WTC11 (cell line): ENCODE measurements at regions not wholly inside any gene's neighbourhood (a gene's known extent, or its start where the extent isn't known, plus 50 kb on each side); places are given as distances from the start of the nearest gene placed in this dataset.

Source experiments
- ATAC-seq: fragments of 200-7000 bp; cut with Tn5 transposase; 2 replicates; pipeline ENCODE4 v1.10.0; 2021; ENCODE audit warnings: mild to moderate bottlenecking, moderate library complexity
- CTCF ChIA-PET: fragments of 300-600 bp; sonication (Branson Sonifier 250); formaldehyde crosslinking; loops from one replicate; lab custom pipeline; 2021; ENCODE audit warnings: antibody characterized with exemption; lab: Charles Lee
- POLR2A ChIA-PET: fragments of 350-600 bp; sonication (Branson Sonifier 250); formaldehyde crosslinking; loops from one replicate; lab custom pipeline; 2021; ENCODE audit warnings: antibody characterized with exemption; lab: Charles Lee
- DNase-seq: peaks from one replicate; pipeline ENCODE4 v3.0.0; 2021; ENCODE audit warnings: low spot score
- H3K27ac Mint-ChIP-seq: 2 replicates; pipeline ENCODE4 v1.8.0; 2021; ENCODE audit warnings: mixed read lengths
- H3K27me3 Mint-ChIP-seq: 2 replicates; pipeline ENCODE4 v1.8.0; 2021; ENCODE audit warnings: low read depth, mild to moderate bottlenecking, moderate library complexity, mixed read lengths
- H3K36me3 Mint-ChIP-seq: 2 replicates; pipeline ENCODE4 v1.8.0; 2021; ENCODE audit warnings: mixed read lengths
- H3K4me1 Mint-ChIP-seq: 2 replicates; pipeline ENCODE4 v1.8.0; 2022; ENCODE audit warnings: mixed read lengths
- H3K4me3 Mint-ChIP-seq: 2 replicates; pipeline ENCODE4 v1.8.0; 2021; ENCODE audit warnings: mild to moderate bottlenecking, moderate library complexity, mixed read lengths
- H3K9me3 Mint-ChIP-seq: 2 replicates; pipeline ENCODE4 v1.8.0; 2021; ENCODE audit warnings: mixed read lengths
- CBFB ChIP-seq: sonication (generic); formaldehyde crosslinking; IDR thresholded peaks from 2 replicates; pipeline ENCODE4 v1.8.1; 2022; ENCODE audit warnings: mild to moderate bottlenecking, low read depth, missing genetic modification reagents
- CREB1 ChIP-seq: sonication (generic); formaldehyde crosslinking; IDR thresholded peaks from 2 replicates; pipeline ENCODE4 v1.8.0; 2023; ENCODE audit warnings: mild to moderate bottlenecking, missing genetic modification reagents
- CTCF ChIP-seq: fragments of 200-600 bp; IDR thresholded peaks from 2 replicates; pipeline ENCODE4 v1.8.0; 2022; ENCODE audit warnings: antibody characterized with exemption
- ELF4 ChIP-seq: sonication (generic); formaldehyde crosslinking; IDR thresholded peaks from 2 replicates; pipeline ENCODE4 v1.8.1; 2022; ENCODE audit warnings: low read depth, mild to moderate bottlenecking, moderate library complexity, missing genetic modification reagents
- EMX1 ChIP-seq: fragments of 250-450 bp; sonication (Bioruptor Pico); IDR thresholded peaks from 2 replicates; pipeline ENCODE4 v1.8.0; 2021; ENCODE audit warnings: mild to moderate bottlenecking
- FOXP1 ChIP-seq: sonication (generic); formaldehyde crosslinking; IDR thresholded peaks from 2 replicates; pipeline ENCODE4 v1.8.0; 2022; ENCODE audit warnings: missing genetic modification reagents, mild to moderate bottlenecking, moderate library complexity, borderline replicate concordance
- GABPB1 ChIP-seq: sonication (generic); formaldehyde crosslinking; IDR thresholded peaks from 2 replicates; pipeline ENCODE4 v1.8.1; 2023; ENCODE audit warnings: mild to moderate bottlenecking, missing genetic modification reagents
- GRHL2 ChIP-seq: fragments of 250-450 bp; sonication (Bioruptor Pico); IDR thresholded peaks from 2 replicates; pipeline ENCODE4 v1.8.0; 2022; ENCODE audit warnings: mild to moderate bottlenecking, moderate library complexity; ENCODE audit not compliant: insufficient replicate concordance, severe bottlenecking
- GTF2I ChIP-seq: fragments of 250-450 bp; sonication (Bioruptor Pico); conservative IDR thresholded peaks from 2 replicates; pipeline ENCODE4 v1.4.0; 2021; ENCODE audit warnings: mild to moderate bottlenecking
- IRF1 ChIP-seq: sonication (generic); formaldehyde crosslinking; IDR thresholded peaks from 2 replicates; pipeline ENCODE4 v1.8.0; 2023; ENCODE audit warnings: missing genetic modification reagents
- MXD4 ChIP-seq: fragments of 250-450 bp; sonication (Bioruptor Pico); IDR thresholded peaks from 2 replicates; pipeline ENCODE4 v1.8.0; 2021; ENCODE audit warnings: mild to moderate bottlenecking, moderate library complexity, borderline replicate concordance
- NFYB ChIP-seq: sonication (generic); formaldehyde crosslinking; conservative IDR thresholded peaks from 2 replicates; pipeline ENCODE4 v1.8.0; 2022; ENCODE audit warnings: low read depth, missing genetic modification reagents
- RORB ChIP-seq: fragments of 250-450 bp; sonication (Bioruptor Pico); IDR thresholded peaks from 2 replicates; pipeline ENCODE4 v1.9.0; 2021; ENCODE audit warnings: mild to moderate bottlenecking
- SMAD4 ChIP-seq: sonication (generic); formaldehyde crosslinking; IDR thresholded peaks from 2 replicates; pipeline ENCODE4 v1.8.0; 2022; ENCODE audit warnings: mild to moderate bottlenecking, missing genetic modification reagents
- TCF7 ChIP-seq: sonication (generic); formaldehyde crosslinking; IDR thresholded peaks from 2 replicates; pipeline ENCODE4 v1.8.0; 2022; ENCODE audit warnings: mild to moderate bottlenecking, low read depth, missing genetic modification reagents, moderate library complexity
- ZBTB43 ChIP-seq: sonication (generic); formaldehyde crosslinking; IDR thresholded peaks from 2 replicates; pipeline ENCODE4 v1.8.1; 2023; ENCODE audit warnings: mild to moderate bottlenecking, missing genetic modification reagents
- ZNF138 ChIP-seq: sonication (generic); formaldehyde crosslinking; conservative IDR thresholded peaks from 2 replicates; pipeline ENCODE4 v1.8.1; 2022; ENCODE audit warnings: mild to moderate bottlenecking, moderate library complexity, missing genetic modification reagents
- ZNF263 ChIP-seq: sonication (generic); formaldehyde crosslinking; IDR thresholded peaks from 2 replicates; pipeline ENCODE4 v1.8.1; 2022; ENCODE audit warnings: low read depth, mild to moderate bottlenecking, moderate library complexity, missing genetic modification reagents
- ZNF281 ChIP-seq: sonication (generic); formaldehyde crosslinking; IDR thresholded peaks from 2 replicates; pipeline ENCODE4 v1.8.0; 2023; ENCODE audit warnings: mild to moderate bottlenecking, missing genetic modification reagents
- ZSCAN18 ChIP-seq: fragments of 250-450 bp; sonication (Bioruptor Pico); IDR thresholded peaks from 2 replicates; pipeline ENCODE4 v2.1.2; 2022; ENCODE audit warnings: mild to moderate bottlenecking, moderate library complexity
- TF ChIP-seq, protein P1 (sequence below): sonication (generic); formaldehyde crosslinking; IDR thresholded peaks from 2 replicates; pipeline ENCODE4 v1.8.1; 2023; ENCODE audit warnings: mild to moderate bottlenecking, missing genetic modification reagents, moderate library complexity
- TF ChIP-seq, protein P2 (sequence below): sonication (generic); formaldehyde crosslinking; IDR thresholded peaks from 2 replicates; pipeline ENCODE4 v1.8.0; 2022; ENCODE audit warnings: mild to moderate bottlenecking, missing genetic modification reagents

GRCh38 chr11:123330471-123330870, 99.6 kb upstream of the GRAMD1B start (continued):
- TF ChIP-seq ZSCAN18 (no peak), NFYB (no peak), EMX1 (CRISPR knock-in tag) (no peak), RORB (no peak), SMAD4 (CRISPR knock-in tag) (no peak), ELF4 (CRISPR knock-in tag) (no peak)

GRCh38 chr11:123330071-123330470, 100.0 kb upstream of the GRAMD1B start:
- peaks cover 22% of the 10 kb centered on the region for H3K9me3 Mint-ChIP-seq
- ChIA-PET CTCF (no interaction called here), POLR2A (no interaction called here)
- no peak overlapping the region for H3K4me3 Mint-ChIP-seq
- DNase-seq: no peak
- no peaks in the 10 kb centered on the region; the same call in 1 of the 2 replicates for H3K27me3 Mint-ChIP-seq
- TF ChIP-seq ZNF263 (CRISPR knock-in tag) (no peak), ZNF281 (CRISPR knock-in tag) (no peak)
- peaks cover 15% of the 10 kb centered on the region for H3K36me3 Mint-ChIP-seq
- H3K27ac Mint-ChIP-seq: no peak overlapping the region
- peaks cover 14% of the 10 kb centered on the region for H3K4me1 Mint-ChIP-seq
- no peak for ATAC-seq

- Mint-ChIP-seq H3K9me3 (peaks cover 11% of the 10 kb centered on the region), H3K4me1 (peaks cover 14% of the 10 kb centered on the region), H3K4me3 (no peak overlapping the region), H3K36me3 (peaks cover 6% of the 10 kb centered on the region; the same call in 1 of the 2 replicates), H3K27ac (no peak overlapping the region), H3K27me3 (no peaks in the 10 kb centered on the region)
- DNase-seq: no peak
- POLR2A ChIA-PET: no interaction called here
- CTCF ChIA-PET: interaction anchor here (0.9 kb wide), 1 partner anchor 79 kb away, joined by 3 read pairs; no protein-coding TSS in a partner anchor
- no peak; the same call in 1 of the 2 replicates for ATAC-seq
- TF ChIP-seq FOXP1 (CRISPR knock-in tag) (no peak), CREB1 (CRISPR knock-in tag) (no peak), IRF1 (CRISPR knock-in tag) (no peak), RORB (no peak)
Observed at GRCh38 chr11:123328281-123328867, 101.7 kb upstream of the GRAMD1B start.

DNA sequence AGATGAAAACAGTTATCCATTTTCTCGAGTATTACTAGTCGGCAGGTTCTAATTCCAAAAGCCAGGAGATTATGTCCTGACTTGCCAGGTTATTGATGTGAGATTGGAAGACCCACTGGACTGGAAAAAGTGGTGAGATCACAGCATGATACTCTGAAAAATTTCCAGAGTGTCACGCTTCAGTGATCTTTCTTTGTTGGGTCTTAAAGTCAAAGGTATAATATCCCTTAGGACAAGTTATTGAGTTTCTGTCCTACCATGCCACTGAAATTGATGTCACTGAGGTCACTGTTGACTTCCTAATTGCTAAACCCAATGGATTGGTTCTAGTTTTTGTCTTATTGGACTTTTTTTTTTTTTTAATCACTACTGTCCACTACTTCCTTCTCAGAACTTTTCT, 104.5 kb upstream of the GRAMD1B start:
- Mint-ChIP-seq H3K9me3 (no peaks in the 10 kb centered on the region), H3K27me3 (no peaks in the 10 kb centered on the region), H3K27ac (no peak overlapping the region), H3K4me1 (peaks cover 4% of the 10 kb centered on the region), H3K4me3 (no peak overlapping the region), H3K36me3 (no peaks in the 10 kb centered on the region)
- CTCF ChIA-PET: no interaction called here
- ATAC-seq: no peak
- TF ChIP-seq ZBTB43 (CRISPR knock-in tag) (no peak), TCF7 (no peak), FOXP1 (CRISPR knock-in tag) (no peak), ZNF138 (CRISPR knock-in tag) (no peak), MXD4 (CRISPR knock-in tag) (no peak), CBFB (no peak), GRHL2 (no peak), RORB (no peak), EMX1 (CRISPR knock-in tag) (no peak), CTCF (no peak), GABPB1 (CRISPR knock-in tag) (no peak), GTF2I (CRISPR knock-in tag) (no peak)
- TF ChIP-seq, protein P1, sequence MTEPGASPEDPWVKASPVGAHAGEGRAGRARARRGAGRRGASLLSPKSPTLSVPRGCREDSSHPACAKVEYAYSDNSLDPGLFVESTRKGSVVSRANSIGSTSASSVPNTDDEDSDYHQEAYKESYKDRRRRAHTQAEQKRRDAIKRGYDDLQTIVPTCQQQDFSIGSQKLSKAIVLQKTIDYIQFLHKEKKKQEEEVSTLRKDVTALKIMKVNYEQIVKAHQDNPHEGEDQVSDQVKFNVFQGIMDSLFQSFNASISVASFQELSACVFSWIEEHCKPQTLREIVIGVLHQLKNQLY: no peak
- TF ChIP-seq, protein P2, sequence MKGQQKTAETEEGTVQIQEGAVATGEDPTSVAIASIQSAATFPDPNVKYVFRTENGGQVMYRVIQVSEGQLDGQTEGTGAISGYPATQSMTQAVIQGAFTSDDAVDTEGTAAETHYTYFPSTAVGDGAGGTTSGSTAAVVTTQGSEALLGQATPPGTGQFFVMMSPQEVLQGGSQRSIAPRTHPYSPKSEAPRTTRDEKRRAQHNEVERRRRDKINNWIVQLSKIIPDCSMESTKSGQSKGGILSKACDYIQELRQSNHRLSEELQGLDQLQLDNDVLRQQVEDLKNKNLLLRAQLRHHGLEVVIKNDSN (CRISPR knock-in tag): no peak
- POLR2A ChIA-PET: no interaction called here
- no peak for DNase-seq
